ENCODE measurements at regions not wholly inside any gene's neighbourhood (a gene's known extent, or its start where the extent isn't known, plus 50 kb on each side); places are given as distances from the start of the nearest gene placed in this dataset.
"Not testable (repeated sequence)": the region's sequence is repeated elsewhere in the genome, so short reads cannot be mapped to it uniquely, and the experiment has no call there.

GRCh38 chr10:129039406-129040370, 427.4 kb upstream of the MGMT start:
- no peak for DNase-seq (ENCODE audit: low read depth in 2 of 2)

DNA sequence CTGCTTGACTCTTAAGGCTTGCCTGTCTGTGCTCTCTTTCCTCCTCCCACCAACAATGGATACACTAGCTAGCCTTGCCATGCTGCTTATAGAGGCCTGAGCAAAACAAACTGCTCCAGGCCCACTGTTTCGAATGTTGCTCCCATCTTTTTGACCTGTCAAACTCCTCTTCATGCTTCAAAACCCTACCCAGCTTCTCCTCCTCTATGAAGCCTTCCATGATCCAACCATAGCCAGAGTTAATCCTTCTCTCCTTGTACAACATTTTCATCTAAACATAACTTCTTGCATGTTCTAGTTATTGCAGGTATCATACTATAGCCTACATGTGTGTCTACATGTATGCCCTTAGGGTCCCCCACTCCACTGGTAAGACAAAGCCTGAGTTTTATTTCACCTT, 426.7 kb upstream of the MGMT start:
- no peak for DNase-seq (ENCODE audit: low read depth in 2 of 2)

DNA sequence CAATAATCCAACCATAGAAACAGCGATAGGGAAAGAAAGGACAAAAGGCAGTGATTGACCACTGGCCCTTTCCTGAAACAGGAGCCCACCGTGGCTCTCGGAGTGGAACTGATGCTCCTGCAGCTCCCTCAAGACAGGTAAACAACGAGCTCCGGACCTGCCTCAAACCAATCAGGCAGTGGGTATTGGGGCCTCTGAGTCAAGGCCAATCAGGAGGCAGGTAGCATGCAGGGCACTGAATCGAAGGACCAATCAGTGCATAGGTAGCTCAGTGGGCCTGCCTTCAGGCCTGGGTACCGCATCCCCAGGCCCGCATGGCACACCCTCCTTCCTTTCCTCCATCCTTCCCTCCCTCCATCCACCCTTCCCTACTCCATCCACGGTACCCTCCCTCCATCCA, 425.1 kb upstream of the MGMT start:
- DNase-seq (ENCODE audit: low read depth in 2 of 2) = no peak

- DNase-seq (ENCODE audit: low read depth in 2 of 2) = no peak
These were observed 424.1 kb upstream of the MGMT start for GRCh38 chr10:129042776-129043595.

GRCh38 chr10:129043691-129044090, 423.4 kb upstream of the MGMT start:
- DNase-seq (ENCODE audit: low read depth in 2 of 2) = no peak

GRCh38 chr10:129045599-129045998, 421.4 kb upstream of the MGMT start:
- no peak for DNase-seq (ENCODE audit: low read depth in 2 of 2)

DNA sequence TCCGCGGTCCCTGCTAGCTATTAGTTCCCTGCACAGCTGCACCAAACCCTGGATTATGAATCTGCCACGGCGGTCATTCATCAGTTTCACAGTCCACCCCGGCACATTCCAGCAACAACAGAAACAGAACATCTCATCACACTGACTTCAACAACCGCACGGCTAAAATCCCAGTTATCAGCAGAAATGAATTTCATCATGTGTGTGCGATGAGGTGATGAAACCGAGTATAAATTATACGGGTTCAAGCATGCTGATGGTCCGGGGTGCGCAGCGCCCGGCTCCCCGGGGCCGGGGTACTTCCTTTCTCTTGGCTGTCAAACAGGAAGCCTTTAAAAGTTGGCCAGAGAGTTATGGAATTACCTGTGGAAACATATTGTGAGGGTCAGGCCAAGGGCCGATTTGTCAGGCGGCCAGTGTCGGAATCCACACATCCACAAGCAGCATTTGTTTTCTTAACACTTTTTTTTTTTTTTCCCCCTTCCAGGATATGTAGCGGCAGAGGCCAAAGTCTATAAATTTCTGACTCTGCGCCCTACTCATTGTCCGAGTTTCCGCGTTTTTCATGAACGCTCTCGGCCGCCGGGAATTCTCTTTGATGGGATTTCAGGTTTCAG, 420.9 kb upstream of the MGMT start:
- DNase-seq (ENCODE audit: low read depth in 2 of 2) = no peak

DNA sequence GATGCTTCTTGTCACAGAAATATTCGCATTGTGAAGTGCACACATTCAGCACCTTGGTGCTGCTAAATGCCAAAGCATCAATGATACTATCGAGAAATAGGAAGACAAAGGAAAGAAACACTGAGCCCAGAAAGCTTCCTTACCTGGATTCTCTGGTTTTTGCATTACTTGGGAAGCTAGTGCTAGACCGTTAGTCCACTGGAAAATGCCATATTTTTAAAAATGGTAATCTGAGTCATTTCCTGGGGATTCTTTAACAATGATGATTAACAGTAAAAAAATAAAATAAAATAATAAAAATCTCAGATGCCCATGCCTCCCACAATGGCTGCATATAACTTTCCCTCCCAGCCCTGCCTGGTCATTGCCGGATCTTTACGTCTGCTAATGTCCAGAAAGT, 420.1 kb upstream of the MGMT start:
- DNase-seq (ENCODE audit: low read depth in 2 of 2) = no peak

DNA sequence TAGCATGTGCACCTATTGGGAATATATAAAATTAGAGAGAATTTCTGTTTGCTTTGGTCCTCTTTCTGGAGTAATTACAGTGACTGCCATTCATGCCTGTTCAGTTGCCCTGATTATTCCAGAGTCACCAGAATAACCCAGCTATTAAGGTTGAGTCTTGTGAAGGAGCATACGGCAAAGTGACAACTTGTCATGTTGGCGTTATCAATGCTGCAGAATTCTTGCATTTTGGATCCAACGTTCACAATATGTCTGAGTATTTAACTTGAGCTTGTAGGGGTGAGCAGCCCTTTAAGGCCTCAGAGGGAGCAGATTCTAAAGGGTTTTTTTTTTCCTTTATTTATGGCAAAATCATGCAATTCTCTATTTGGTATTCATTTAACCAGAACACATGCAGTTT, 419.4 kb upstream of the MGMT start:
- no peak for DNase-seq (ENCODE audit: low read depth in 2 of 2)

DNA sequence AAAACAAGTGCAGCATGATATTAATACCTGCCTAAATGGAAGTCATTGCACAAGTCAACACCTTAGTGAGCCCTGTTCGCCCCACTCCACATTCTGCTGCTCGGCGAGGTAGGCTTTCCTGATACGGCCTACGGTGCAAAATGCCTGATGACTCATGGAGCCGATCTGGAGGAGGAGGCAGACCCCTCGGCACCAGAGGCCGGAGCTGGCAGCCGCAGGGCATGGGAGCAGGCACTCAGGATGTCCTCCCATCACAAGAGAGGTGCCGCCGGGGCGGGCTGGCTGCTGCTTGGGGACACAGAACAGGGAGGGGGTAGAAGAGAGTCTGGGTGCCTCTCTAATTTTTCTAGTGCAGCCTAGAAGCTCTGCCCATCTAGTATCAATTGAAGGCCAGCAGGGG, 418.5 kb upstream of the MGMT start:
- DNase-seq (ENCODE audit: low read depth in 2 of 2) = no peak

DNA sequence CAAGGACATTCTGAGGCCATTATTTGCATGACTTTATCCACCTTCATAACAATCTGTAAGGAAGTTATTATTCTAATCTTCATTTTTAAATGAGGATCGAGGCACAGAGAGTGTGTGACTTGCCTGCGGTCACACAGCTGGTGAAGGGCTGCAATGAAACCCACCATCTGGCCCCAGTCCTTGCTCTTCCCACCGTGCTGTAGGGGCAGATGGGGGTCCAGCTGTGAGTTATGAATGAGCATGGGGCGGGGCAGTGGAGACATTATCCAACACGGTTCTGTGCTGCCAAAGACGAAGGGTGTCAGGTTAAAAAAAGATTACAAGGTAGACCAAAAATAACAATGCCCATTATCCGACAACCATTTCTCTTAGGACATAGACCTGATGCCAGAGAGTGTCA, 417.5 kb upstream of the MGMT start:
- DNase-seq (ENCODE audit: low read depth in 2 of 2) = no peak

DNA sequence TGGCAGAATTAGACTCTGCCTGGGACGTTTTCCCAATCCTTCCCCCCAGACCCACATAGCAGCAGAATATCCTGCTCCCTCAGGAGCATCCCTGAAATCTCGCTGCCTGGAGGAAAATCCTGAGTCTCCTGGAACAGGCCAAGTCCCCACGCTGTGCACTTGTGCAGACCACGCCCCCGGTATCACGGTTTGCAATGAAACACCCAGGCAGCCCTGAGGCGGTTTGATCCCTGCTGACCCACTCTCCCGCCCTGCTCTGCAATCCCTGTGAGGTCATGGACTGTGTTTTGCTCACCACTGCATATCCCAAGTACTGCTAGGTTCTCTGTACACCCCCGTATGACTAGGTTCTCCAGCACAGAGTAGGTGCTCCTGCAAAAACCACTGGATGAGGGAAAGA, 411.8 kb upstream of the MGMT start:
- DNase-seq (ENCODE audit: low read depth in 2 of 2) = no peak

- no peak for DNase-seq (ENCODE audit: low read depth in 2 of 2)
These were observed 411.1 kb upstream of the MGMT start for GRCh38 chr10:129055986-129056385.

DNA sequence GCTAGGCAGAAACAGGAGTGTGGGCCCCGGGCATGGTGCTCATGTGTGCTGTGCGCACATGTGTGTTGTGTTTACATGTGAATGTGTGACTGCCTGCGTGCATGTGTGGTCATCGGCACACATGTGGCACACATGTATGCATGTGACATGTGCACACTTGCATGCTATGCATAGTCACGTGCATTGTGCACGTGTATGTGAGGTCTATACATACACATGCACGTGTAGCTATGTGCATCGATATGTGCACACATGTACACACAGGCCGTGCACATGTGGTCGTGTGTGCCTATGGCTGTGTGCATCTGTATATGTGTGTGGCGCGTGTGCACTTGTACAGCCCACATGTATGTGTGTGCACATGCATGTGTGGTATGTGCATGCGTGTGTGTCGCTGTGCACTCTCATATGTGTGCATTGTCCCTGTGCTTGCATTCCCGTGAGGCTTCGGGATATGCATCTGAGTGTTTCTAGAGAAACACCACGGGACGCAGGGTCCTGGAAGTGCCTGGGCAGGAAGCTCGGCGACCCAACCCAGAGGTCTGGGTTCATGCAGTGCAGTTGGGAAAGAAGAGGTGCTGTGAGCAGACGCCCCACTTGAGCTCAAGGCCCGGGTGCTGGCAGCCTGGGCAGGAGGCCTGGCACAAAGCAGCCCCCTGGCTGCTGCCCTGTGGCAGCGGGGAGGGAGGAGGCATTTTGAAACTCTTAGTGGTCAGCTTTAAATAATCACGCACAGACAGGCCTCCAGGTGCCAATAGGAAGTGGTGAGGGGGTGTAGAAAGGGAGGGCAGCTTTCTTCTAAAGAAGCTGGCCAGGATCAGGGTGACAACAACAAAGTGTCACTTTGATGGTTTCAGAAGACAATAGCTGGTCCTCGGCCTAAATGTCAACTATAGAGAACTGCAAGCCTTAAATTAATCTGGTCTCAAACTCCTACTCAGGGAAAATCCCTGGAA, 410.0 kb upstream of the MGMT start:
- no peak for DNase-seq (ENCODE audit: low read depth in 2 of 2)

- no peak for DNase-seq (ENCODE audit: low read depth in 2 of 2)
These were observed 409.0 kb upstream of the MGMT start for GRCh38 chr10:129057856-129058663.

DNA sequence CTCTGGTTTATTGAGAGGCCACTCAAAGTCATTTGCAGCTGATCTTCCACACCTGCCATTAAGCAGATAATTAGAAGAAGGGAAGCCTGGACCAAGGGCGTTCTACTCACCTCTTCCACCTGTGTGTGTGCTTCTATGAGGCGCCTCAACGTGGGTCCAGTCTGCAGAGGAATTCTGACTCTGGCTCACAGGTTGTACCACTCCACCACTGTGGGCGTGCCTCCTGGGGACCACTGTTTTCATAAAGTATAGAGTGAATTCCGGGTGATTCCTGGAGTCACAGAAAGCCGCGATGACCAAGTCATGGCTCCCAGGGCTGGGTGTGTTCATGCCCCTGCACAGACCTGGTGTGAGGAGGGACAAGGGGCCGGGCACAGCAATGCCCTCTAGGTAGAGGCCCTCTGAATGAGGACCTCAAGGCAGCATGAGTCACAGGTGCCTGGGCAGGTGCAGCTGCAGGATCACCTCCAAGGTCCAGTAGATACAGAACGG, 408.3 kb upstream of the MGMT start:
- no peak for DNase-seq (ENCODE audit: low read depth in 2 of 2)

- DNase-seq (ENCODE audit: low read depth in 2 of 2) = no peak
These were observed 407.1 kb upstream of the MGMT start for GRCh38 chr10:129059977-129060376.

GRCh38 chr10:129063212-129063611, 403.8 kb upstream of the MGMT start:
- no peak for DNase-seq (ENCODE audit: low read depth in 2 of 2)

DNA sequence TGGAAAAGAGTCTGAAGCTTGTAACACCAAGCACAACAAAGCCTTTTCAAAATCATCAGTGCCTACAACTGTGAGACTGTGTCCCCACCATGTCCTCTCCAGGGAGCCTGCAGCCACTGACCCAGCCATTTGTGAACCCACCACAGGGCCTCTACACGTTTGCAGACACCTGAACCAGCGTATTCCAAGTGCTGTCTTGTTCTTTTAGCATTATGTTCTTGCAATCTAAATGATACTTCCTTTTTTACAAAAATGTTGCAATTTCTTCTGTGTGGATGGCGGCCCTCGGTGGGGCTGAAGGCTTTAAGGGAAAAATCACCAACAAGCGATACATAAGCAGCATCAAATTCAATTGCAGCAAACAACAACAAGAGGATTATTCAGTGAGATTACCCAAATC, 403.2 kb upstream of the MGMT start:
- DNase-seq (ENCODE audit: low read depth in 2 of 2) = no peak

DNA sequence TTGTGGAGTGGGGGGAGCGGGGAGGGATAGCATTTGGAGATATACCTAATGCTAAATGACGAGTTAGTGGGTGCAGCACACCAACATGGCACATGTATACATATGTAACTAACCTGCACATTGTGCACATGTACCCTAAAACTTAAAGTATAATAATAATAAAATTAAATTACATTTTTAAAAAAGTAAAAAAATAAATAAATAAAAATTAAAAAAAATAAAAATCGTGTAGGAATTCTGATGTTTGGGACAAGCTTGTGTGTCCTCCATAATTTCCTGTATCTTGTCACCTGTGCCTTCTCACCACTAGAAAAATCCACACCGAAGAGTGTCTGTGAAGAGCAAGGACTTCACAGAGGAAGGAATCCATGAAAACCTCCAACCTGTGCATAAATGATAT, 400.5 kb upstream of the MGMT start:
- not testable (repeated sequence) for DNase-seq (ENCODE audit: low read depth in 2 of 2)
